IMR-90 (cell line): ENCODE measurements at regions not wholly inside any gene's neighbourhood (a gene's known extent, or its start where the extent isn't known, plus 50 kb on each side); places are given as distances from the start of the nearest gene placed in this dataset.

Source experiments
- ATAC-seq: fragments of 200-7000 bp; cut with Tn5 transposase; 2 replicates; pipeline ENCODE4 v1.9.1; 2020; ENCODE audit warnings: low read depth, mild to moderate bottlenecking, moderate library complexity
- BruUV-seq: library from RNA; stranded (reverse); fragments of 400-500 nt; replicated peaks from 2 replicates; lab custom pipeline; 2021; lab: Mats Ljungman, UMichigan
- CTCF ChIA-PET: fragments of 300-600 bp; formaldehyde crosslinking; extraction: SDS; loops from one replicate; lab custom pipeline; 2021; ENCODE audit warnings: antibody characterized with exemption; lab: Yijun Ruan, JAX
- POLR2A ChIA-PET: fragments of 300-600 bp; sonication (Branson Sonifier 250); formaldehyde crosslinking; loops from one replicate; lab custom pipeline; 2022; ENCODE audit warnings: antibody characterized with exemption; ENCODE audit not compliant: unreplicated experiment; lab: Charles Lee
- DNase-seq: peaks from one replicate; pipeline ENCODE4 v3.0.0; 2013
- H2AFZ ChIP-seq: replicated peaks from 2 replicates; pipeline ENCODE3; 2013; ENCODE audit warnings: low read length, mild to moderate bottlenecking; ENCODE audit not compliant: poor library complexity
- H2AK5ac ChIP-seq: 2 replicates; pipeline ENCODE4 v1.6.1; 2013; ENCODE audit warnings: low read depth, low read length, inconsistent platforms
- H2AK9ac ChIP-seq: replicated peaks from 2 replicates; pipeline ENCODE3; 2013; ENCODE audit warnings: mild to moderate bottlenecking, low read depth, low read length, moderate library complexity; ENCODE audit not compliant: poor library complexity
- H2BK120ac ChIP-seq: 2 replicates; pipeline ENCODE4 v1.6.1; 2013; ENCODE audit warnings: low read depth, low read length, inconsistent platforms
- H2BK15ac ChIP-seq: 3 replicates; pipeline ENCODE4 v1.6.1; 2013; ENCODE audit warnings: low read depth, low read length, inconsistent platforms
- H2BK20ac ChIP-seq: 2 replicates; pipeline ENCODE4 v1.6.1; 2013; ENCODE audit warnings: low read depth, mild to moderate bottlenecking, inconsistent platforms, low read length, moderate library complexity
- H2BK5ac ChIP-seq: 2 replicates; pipeline ENCODE4 v1.6.1; 2013; ENCODE audit warnings: mild to moderate bottlenecking, low read depth, low read length, inconsistent platforms; ENCODE audit not compliant: poor library complexity, severe bottlenecking
- H3K14ac ChIP-seq: replicated peaks from 2 replicates; pipeline ENCODE4 v1.6.1; 2013; ENCODE audit warnings: low read depth, low read length, inconsistent platforms
- H3K18ac ChIP-seq: 2 replicates; pipeline ENCODE4 v1.6.1; 2013; ENCODE audit warnings: low read depth, low read length, control low read depth
- H3K23ac ChIP-seq: 2 replicates; pipeline ENCODE4 v1.6.1; 2013; ENCODE audit warnings: low read depth, low read length, inconsistent platforms
- H3K27ac ChIP-seq: 2 replicates; pipeline ENCODE4 v1.5.1; 2013; ENCODE audit warnings: mild to moderate bottlenecking, control low read depth, low read length; ENCODE audit not compliant: insufficient read depth
- H3K27me3 ChIP-seq: 2 replicates; pipeline ENCODE4 v1.6.1; 2013; ENCODE audit warnings: low read length; ENCODE audit not compliant: control insufficient read depth, insufficient read depth
- H3K36me3 ChIP-seq: 2 replicates; pipeline ENCODE4 v1.6.1; 2013; ENCODE audit warnings: low read length, mixed read lengths; ENCODE audit not compliant: control insufficient read depth, insufficient read depth
- H3K4ac ChIP-seq: 2 replicates; pipeline ENCODE4 v1.6.1; 2013; ENCODE audit warnings: low read depth, low read length, inconsistent platforms
- H3K4me1 ChIP-seq: 2 replicates; pipeline ENCODE4 v1.6.1; 2013; ENCODE audit warnings: low read length, mixed read lengths; ENCODE audit not compliant: control insufficient read depth, insufficient read depth
- H3K4me2 ChIP-seq: 2 replicates; pipeline ENCODE4 v1.6.1; 2013; ENCODE audit warnings: low read depth, mild to moderate bottlenecking, control low read depth, low read length, moderate library complexity
- H3K4me3 ChIP-seq: 2 replicates; pipeline ENCODE4 v1.5.1; 2013; ENCODE audit warnings: low read depth, mild to moderate bottlenecking, control low read depth, low read length, moderate library complexity; ENCODE audit not compliant: insufficient read depth
- H3K56ac ChIP-seq: 2 replicates; pipeline ENCODE4 v1.6.1; 2013; ENCODE audit warnings: low read length, inconsistent platforms; ENCODE audit not compliant: insufficient read depth; ENCODE audit errors: extremely low read depth
- H3K79me1 ChIP-seq, 2 experiments: 2 replicates each; pipeline ENCODE4 v1.6.1; 2013; ENCODE audit warnings: low read length in 2 of 2, inconsistent platforms in 1 of 2, low read depth in 1 of 2
- H3K9ac ChIP-seq: 2 replicates; pipeline ENCODE4 v1.6.1; 2013; ENCODE audit warnings: low read depth, low read length, control low read depth
- H3K9me1 ChIP-seq: 2 replicates; pipeline ENCODE4 v1.6.1; 2013; ENCODE audit warnings: low read length, inconsistent platforms; ENCODE audit not compliant: insufficient read depth
- H3K9me3 ChIP-seq: 2 replicates; pipeline ENCODE4 v1.6.1; 2013; ENCODE audit warnings: low read length; ENCODE audit not compliant: control insufficient read depth, insufficient read depth
- H4K20me1 ChIP-seq: 2 replicates; pipeline ENCODE4 v1.6.1; 2013; ENCODE audit warnings: low read length, inconsistent platforms; ENCODE audit not compliant: insufficient read depth
- H4K5ac ChIP-seq: 2 replicates; pipeline ENCODE4 v1.6.1; 2013; ENCODE audit warnings: mild to moderate bottlenecking, low read depth, low read length, control low read depth
- H4K8ac ChIP-seq, 2 experiments: 2 replicates each; pipeline ENCODE4 v1.6.1; 2013; ENCODE audit warnings: low read depth in 2 of 2, low read length in 2 of 2, control low read depth in 1 of 2, inconsistent platforms in 1 of 2
- H4K91ac ChIP-seq: 2 replicates; pipeline ENCODE4 v1.6.1; 2013; ENCODE audit warnings: low read depth, low read length, inconsistent platforms; ENCODE audit not compliant: insufficient read depth
- BHLHE40 ChIP-seq: fragments of 150-350 bp; IDR thresholded peaks from 2 replicates; pipeline ENCODE4 v1.6.1; 2016; ENCODE audit warnings: mild to moderate bottlenecking, low read depth, low read length
- CEBPB ChIP-seq: IDR thresholded peaks from 2 replicates; pipeline ENCODE4 v1.6.1; 2012; ENCODE audit warnings: low read depth, low read length, improper control_type of control experiment
- CHD1 ChIP-seq: IDR thresholded peaks from 2 replicates; pipeline ENCODE4 v1.6.1; 2012; ENCODE audit warnings: low read depth, low read length, improper control_type of control experiment
- ELK1 ChIP-seq: fragments of 150-350 bp; IDR thresholded peaks from 2 replicates; pipeline ENCODE4 v1.6.1; 2016; ENCODE audit warnings: low read depth, mild to moderate bottlenecking, low read length, moderate library complexity, borderline replicate concordance
- FOS ChIP-seq: fragments of 150-350 bp; IDR thresholded peaks from 2 replicates; pipeline ENCODE4 v1.6.1; 2016; ENCODE audit warnings: low read depth, low read length
- MAFK ChIP-seq: IDR thresholded peaks from 2 replicates; pipeline ENCODE4 v1.6.1; 2012; ENCODE audit warnings: low read depth, low read length, improper control_type of control experiment
- MAZ ChIP-seq: IDR thresholded peaks from 2 replicates; pipeline ENCODE4 v1.6.1; 2012; ENCODE audit warnings: low read depth, mild to moderate bottlenecking, low read length, improper control_type of control experiment, moderate library complexity, borderline replicate concordance
- MXI1 ChIP-seq: IDR thresholded peaks from 2 replicates; pipeline ENCODE4 v1.6.1; 2012; ENCODE audit warnings: low read depth, mild to moderate bottlenecking, low read length, moderate library complexity, borderline replicate concordance
- NFE2L2 ChIP-seq: fragments of 150-350 bp; IDR thresholded peaks from 2 replicates; pipeline ENCODE4 v1.6.1; 2016; ENCODE audit warnings: low read depth, mild to moderate bottlenecking, low read length
- POLR2A ChIP-seq: IDR thresholded peaks from 2 replicates; pipeline ENCODE4 v1.6.1; 2012; ENCODE audit warnings: mild to moderate bottlenecking, low read depth, low read length
- RCOR1 ChIP-seq: IDR thresholded peaks from 2 replicates; pipeline ENCODE4 v1.6.1; 2012; ENCODE audit warnings: mild to moderate bottlenecking, low read length, improper control_type of control experiment; ENCODE audit not compliant: insufficient replicate concordance
- RFX5 ChIP-seq: IDR thresholded peaks from 2 replicates; pipeline ENCODE4 v1.8.0; 2012; ENCODE audit warnings: low read depth, mild to moderate bottlenecking, low read length, moderate library complexity
- USF2 ChIP-seq: fragments of 150-350 bp; IDR thresholded peaks from 2 replicates; pipeline ENCODE4 v1.6.1; 2017; ENCODE audit warnings: mild to moderate bottlenecking, antibody characterized with exemption, low read length, low read depth
- WGBS, 2 experiments: methylation state at CpG; one replicate each; pipeline versions ENCODE4 v1.1.5 to v1.1.7; 2013; ENCODE audit warnings: missing lambda C conversion rate in 2 of 2; ENCODE audit not compliant: insufficient read length in 1 of 2; ENCODE audit errors: extremely low coverage in 2 of 2; 5-methylcytosine and 5-hydroxymethylcytosine counted together
- dilution Hi-C: fragments of 300-500 bp; cut with HindIII; formaldehyde crosslinking; loops from one replicate; pipeline ENCODE4 v1.14.3; 2018; ENCODE audit warnings: low sequenced_read_pairs; ENCODE audit not compliant: unreplicated experiment
- in situ Hi-C: fragments of 300-500 bp; cut with MboI; formaldehyde crosslinking; loops from 3 replicates; pipeline ENCODE4 v1.14.3; 2019; ENCODE audit warnings: low sequenced_read_pairs, inconsistent platforms, mixed read lengths
- intact Hi-C: fragments of 100-400 bp; cut with micrococcal nuclease; formaldehyde crosslinking; loops from 2 replicates; pipeline ENCODE4 v1.10.0; 2022

GRCh38 chr7:25710959-25711358 lies 441.0 kb upstream of the NFE2L3 start:
- Histone ChIP-seq H3K27me3 (no peaks in the 10 kb centered on the region), H3K4ac (no peak overlapping the region), H3K4me3 (no peak overlapping the region), H4K91ac (no peak overlapping the region), H3K9me3 (no peaks in the 10 kb centered on the region), H3K4me2 (no peak overlapping the region), H2BK120ac (no peak overlapping the region), H4K20me1 (no peaks in the 10 kb centered on the region), H3K56ac (no peak overlapping the region), H3K36me3 (no peaks in the 10 kb centered on the region), H3K18ac (no peak overlapping the region), H2BK15ac (no peak overlapping the region), H4K8ac (no peak overlapping the region), H3K4me1 (no peaks in the 10 kb centered on the region), H4K5ac (no peak overlapping the region), H3K9ac (no peak overlapping the region), H3K14ac (no peak overlapping the region), H2BK20ac (no peak overlapping the region), H2AK9ac (no peak overlapping the region), H2AFZ (no peak overlapping the region), H2BK5ac (no peak overlapping the region), H3K79me1 (no peaks in the 10 kb centered on the region), H3K27ac (no peak overlapping the region), H2AK5ac (no peak overlapping the region), H3K9me1 (no peaks in the 10 kb centered on the region), H3K23ac (no peak overlapping the region)
- BruUV-seq, result no TSS peak
- TF ChIP-seq RCOR1 (no peak), MAFK (no peak), FOS (no peak), BHLHE40 (no peak), POLR2A (no peak), CHD1 (no peak), ELK1 (no peak), CEBPB (no peak), MXI1 (no peak), NFE2L2 (no peak), RFX5 (no peak), USF2 (no peak), MAZ (no peak)
- ChIA-PET POLR2A (no interaction called here), CTCF (no interaction called here)
- in situ Hi-C loops (no loop called here), intact Hi-C loops (no loop called here), dilution Hi-C loops (no loop called here)
- DNase-seq, result no peak
- no peak for ATAC-seq
- no CpG with 5 or more reads among the region's 1 CpG for WGBS, 2 experiments
